ENCODE measurements at regions not wholly inside any gene's neighbourhood (a gene's known extent, or its start where the extent isn't known, plus 50 kb on each side); places are given as distances from the start of the nearest gene placed in this dataset.
A peak's percentile ranks its signal among the peaks of the same experiment; 100 is the strongest.

DNA sequence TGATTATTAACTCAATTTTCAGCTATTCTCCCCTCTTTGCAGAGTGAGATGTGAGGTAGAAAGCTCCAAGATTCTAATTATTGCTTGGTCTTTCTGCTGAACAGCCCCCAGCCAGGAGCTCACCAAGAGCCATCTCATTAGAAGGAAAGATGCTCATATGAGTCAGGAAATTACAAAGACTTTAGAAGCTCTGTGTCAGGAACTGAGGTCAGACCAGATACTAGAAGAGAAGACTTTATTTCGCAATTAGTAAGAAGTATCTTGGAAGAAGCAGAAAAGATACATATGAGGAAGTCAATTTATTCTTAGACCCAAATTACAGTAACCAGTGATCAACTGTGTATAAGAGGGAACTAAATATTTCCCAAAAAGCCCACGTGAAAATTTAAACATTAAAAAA, 626.9 kb downstream of the ZWINT start:
- Mint-ChIP-seq H3K4me3 (no peak overlapping the region), H3K27me3 (ENCODE audit: low read depth) (no peaks in the 10 kb centered on the region), H3K9me3 (no peaks in the 10 kb centered on the region), H3K4me1 (no peaks in the 10 kb centered on the region), H3K36me3 (ENCODE audit: low read depth) (no peaks in the 10 kb centered on the region), H3K27ac (ENCODE audit: unreplicated experiment) (no peak overlapping the region)
- TF ChIP-seq CTCF (conservative IDR thresholded peaks at IDR 0.05): no peak
- DNase-seq (ENCODE audit: low read depth, low spot score): no peak

- Mint-ChIP-seq H3K4me3 (no peak overlapping the region), H3K36me3 (ENCODE audit: low read depth) (no peaks in the 10 kb centered on the region), H3K27me3 (ENCODE audit: low read depth) (no peaks in the 10 kb centered on the region), H3K4me1 (no peaks in the 10 kb centered on the region), H3K27ac (ENCODE audit: unreplicated experiment) (no peak overlapping the region), H3K9me3 (no peaks in the 10 kb centered on the region)
- TF ChIP-seq CTCF (conservative IDR thresholded peaks at IDR 0.05): no peak
- DNase-seq (ENCODE audit: low read depth, low spot score): no peak
Observed at GRCh38 chr10:55704950-55705349, 656.1 kb downstream of the ZWINT start.

- TF ChIP-seq CTCF (conservative IDR thresholded peaks at IDR 0.05): peak; percentile 62
- no peaks in the 10 kb centered on the region for H3K36me3 Mint-ChIP-seq (ENCODE audit: low read depth)
Observed at GRCh38 chr10:55668326-55668922, 692.6 kb downstream of the ZWINT start.

DNA sequence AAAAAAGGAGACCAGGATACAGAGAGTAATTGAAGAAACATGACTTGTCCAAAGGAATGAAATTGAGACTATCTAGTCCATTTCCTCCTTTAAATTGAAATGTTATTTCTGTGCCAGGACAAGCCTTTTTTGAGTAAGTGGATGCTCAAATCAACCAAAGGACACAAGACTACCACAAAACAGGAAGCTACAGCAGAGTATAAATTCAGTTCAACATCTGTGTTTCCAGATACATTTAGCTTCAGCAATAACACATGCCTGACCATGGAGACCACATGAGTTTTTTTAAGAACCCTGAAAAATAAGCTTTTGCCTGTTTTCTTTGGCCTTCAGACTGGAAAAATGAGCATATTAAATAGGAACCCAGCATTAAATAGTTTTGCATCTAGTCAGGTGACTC, 707.5 kb downstream of the ZWINT start:
- TF ChIP-seq CTCF (conservative IDR thresholded peaks at IDR 0.05): no peak
- H3K27ac Mint-ChIP-seq (ENCODE audit: unreplicated experiment): no peak overlapping the region
- DNase-seq (ENCODE audit: low read depth, low spot score): no peak
- peaks cover 5% of the 10 kb centered on the region for H3K9me3 Mint-ChIP-seq
- H3K4me3 Mint-ChIP-seq: no peak overlapping the region
- H3K27me3 Mint-ChIP-seq (ENCODE audit: low read depth): no peaks in the 10 kb centered on the region
- no peaks in the 10 kb centered on the region for H3K4me1 Mint-ChIP-seq
- H3K36me3 Mint-ChIP-seq (ENCODE audit: low read depth): no peaks in the 10 kb centered on the region

More at GRCh38 chr10:55668326-55668922, 692.6 kb downstream of the ZWINT start:
- H3K27me3 Mint-ChIP-seq (ENCODE audit: low read depth): no peaks in the 10 kb centered on the region
- H3K9me3 Mint-ChIP-seq: peaks cover 3% of the 10 kb centered on the region
- H3K4me1 Mint-ChIP-seq: no peaks in the 10 kb centered on the region
- H3K27ac Mint-ChIP-seq (ENCODE audit: unreplicated experiment): no peak overlapping the region
- H3K4me3 Mint-ChIP-seq: no peak overlapping the region
- DNase-seq (ENCODE audit: low read depth, low spot score): no peak

GRCh38 chr10:55641601-55642000, 719.5 kb downstream of the ZWINT start:
- no peak for DNase-seq (ENCODE audit: low read depth, low spot score)
- Mint-ChIP-seq H3K27ac (ENCODE audit: unreplicated experiment) (no peak overlapping the region), H3K4me1 (peaks cover 3% of the 10 kb centered on the region), H3K4me3 (no peak overlapping the region), H3K27me3 (ENCODE audit: low read depth) (no peaks in the 10 kb centered on the region), H3K9me3 (no peaks in the 10 kb centered on the region), H3K36me3 (ENCODE audit: low read depth) (no peaks in the 10 kb centered on the region)
- no peak for TF ChIP-seq CTCF (conservative IDR thresholded peaks at IDR 0.05)
